ENCODE measurements at regions not wholly inside any gene's neighbourhood (a gene's known extent, or its start where the extent isn't known, plus 50 kb on each side); places are given as distances from the start of the nearest gene placed in this dataset.

DNA sequence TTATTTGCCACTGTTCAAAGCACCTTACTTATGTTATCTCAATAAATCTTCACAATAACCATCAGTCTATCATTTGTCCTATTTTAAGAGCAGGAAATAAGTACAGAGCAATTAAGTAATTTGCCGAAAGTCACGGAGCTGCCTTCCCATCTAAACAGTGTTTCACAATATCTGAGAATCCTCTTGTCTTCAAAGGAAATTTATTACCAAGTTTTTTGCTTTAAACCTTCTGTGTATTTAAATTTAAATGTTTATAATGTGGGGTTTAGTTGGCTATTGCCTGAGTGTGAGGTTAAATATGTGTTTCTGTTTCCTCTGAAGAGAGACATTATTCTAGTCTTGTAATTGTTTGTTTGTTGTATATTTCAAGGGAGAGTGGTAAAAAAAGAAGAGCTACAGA is 633.1 kb downstream of the EFNB2 start:
- no peak for TF ChIP-seq CTCF (IDR thresholded peaks at IDR 0.05 in 2 of 3, conservative IDR thresholded peaks at IDR 0.05 in 1 of 3; ENCODE audit: borderline replicate concordance in 1 of 3, insufficient read depth in 1 of 3, low read depth in 2 of 3, low read length in 2 of 3)
- TF ChIP-seq CBX3 (IDR thresholded peaks at IDR 0.05; ENCODE audit: low read depth) = no peak
- no peak for TF ChIP-seq JUND (IDR thresholded peaks at IDR 0.05)
- no peak for TF ChIP-seq SIN3A (IDR thresholded peaks at IDR 0.05; ENCODE audit: low read depth)
- no peak for TF ChIP-seq POLR2AphosphoS5 (IDR thresholded peaks at IDR 0.05; ENCODE audit: low read depth, low read length)
- TF ChIP-seq RAD21 (IDR thresholded peaks at IDR 0.05; ENCODE audit: low read depth) = no peak
- TF ChIP-seq POLR2A (IDR thresholded peaks at IDR 0.05; ENCODE audit: borderline replicate concordance, extremely low read depth, insufficient read depth, insufficient read length) = no peak
- no peak for TF ChIP-seq EZH2phosphoT487 (IDR thresholded peaks at IDR 0.05; ENCODE audit: borderline replicate concordance)
- no peak for TF ChIP-seq EZH2 (IDR thresholded peaks at IDR 0.05)
- TF ChIP-seq EGR1 (IDR thresholded peaks at IDR 0.05; ENCODE audit: low read depth) = no peak
- no peak for TF ChIP-seq TCF7L2 (IDR thresholded peaks at IDR 0.05; ENCODE audit: borderline replicate concordance, extremely low read depth, insufficient read depth, insufficient read length)
- TF ChIP-seq, protein P1, sequence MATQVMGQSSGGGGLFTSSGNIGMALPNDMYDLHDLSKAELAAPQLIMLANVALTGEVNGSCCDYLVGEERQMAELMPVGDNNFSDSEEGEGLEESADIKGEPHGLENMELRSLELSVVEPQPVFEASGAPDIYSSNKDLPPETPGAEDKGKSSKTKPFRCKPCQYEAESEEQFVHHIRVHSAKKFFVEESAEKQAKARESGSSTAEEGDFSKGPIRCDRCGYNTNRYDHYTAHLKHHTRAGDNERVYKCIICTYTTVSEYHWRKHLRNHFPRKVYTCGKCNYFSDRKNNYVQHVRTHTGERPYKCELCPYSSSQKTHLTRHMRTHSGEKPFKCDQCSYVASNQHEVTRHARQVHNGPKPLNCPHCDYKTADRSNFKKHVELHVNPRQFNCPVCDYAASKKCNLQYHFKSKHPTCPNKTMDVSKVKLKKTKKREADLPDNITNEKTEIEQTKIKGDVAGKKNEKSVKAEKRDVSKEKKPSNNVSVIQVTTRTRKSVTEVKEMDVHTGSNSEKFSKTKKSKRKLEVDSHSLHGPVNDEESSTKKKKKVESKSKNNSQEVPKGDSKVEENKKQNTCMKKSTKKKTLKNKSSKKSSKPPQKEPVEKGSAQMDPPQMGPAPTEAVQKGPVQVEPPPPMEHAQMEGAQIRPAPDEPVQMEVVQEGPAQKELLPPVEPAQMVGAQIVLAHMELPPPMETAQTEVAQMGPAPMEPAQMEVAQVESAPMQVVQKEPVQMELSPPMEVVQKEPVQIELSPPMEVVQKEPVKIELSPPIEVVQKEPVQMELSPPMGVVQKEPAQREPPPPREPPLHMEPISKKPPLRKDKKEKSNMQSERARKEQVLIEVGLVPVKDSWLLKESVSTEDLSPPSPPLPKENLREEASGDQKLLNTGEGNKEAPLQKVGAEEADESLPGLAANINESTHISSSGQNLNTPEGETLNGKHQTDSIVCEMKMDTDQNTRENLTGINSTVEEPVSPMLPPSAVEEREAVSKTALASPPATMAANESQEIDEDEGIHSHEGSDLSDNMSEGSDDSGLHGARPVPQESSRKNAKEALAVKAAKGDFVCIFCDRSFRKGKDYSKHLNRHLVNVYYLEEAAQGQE (IDR thresholded peaks at IDR 0.05; ENCODE audit: low read depth) = no peak

All from HCT116 (cell line).